SK-N-SH (cell line): ENCODE measurements at regions not wholly inside any gene's neighbourhood (a gene's known extent, or its start where the extent isn't known, plus 50 kb on each side); places are given as distances from the start of the nearest gene placed in this dataset.

Experiments used
- CTCF ChIA-PET: fragments of 300-600, 350-600 bp; formaldehyde crosslinking; extraction: SDS; loops from one replicate; lab custom pipeline; 2021; lab: Yijun Ruan, JAX
- POLR2A ChIA-PET: fragments of 350-600 bp; sonication (Branson Sonifier 250); formaldehyde crosslinking; extraction: SDS; loops from one replicate; lab custom pipeline; 2020; ENCODE audit warnings: antibody characterized with exemption, inconsistent platforms; lab: Yijun Ruan, JAX
- DNase-seq: peaks from one replicate; pipeline ENCODE4 v3.0.0; 2012
- H2AFZ ChIP-seq: fragments of 200-600 bp; sonication (generic); 2 replicates; pipeline ENCODE4 v1.8.1; 2016; ENCODE audit warnings: antibody characterized with exemption, mild to moderate bottlenecking, low read depth
- H3F3A ChIP-seq: fragments of 200-600 bp; sonication (generic); replicated peaks from 2 replicates; pipeline ENCODE3; 2016; ENCODE audit warnings: antibody characterized with exemption, mild to moderate bottlenecking; ENCODE audit not compliant: insufficient read depth
- H3K27ac ChIP-seq, 2 experiments: fragments of 200-500 bp in 1 of 2; fragments of 200-600 bp in 1 of 2; sonication (Bioruptor generic) in 1 of 2; sonication (generic), shearing (Covaris generic) in 1 of 2; 2 replicates each; pipeline versions ENCODE4 v1.5.1 to v1.6.1; 2014 to 2016; ENCODE audit warnings: low read depth in 2 of 2, inconsistent platforms in 1 of 2, low read length in 1 of 2, mild to moderate bottlenecking in 1 of 2, mixed read lengths in 1 of 2
- H3K27me3 ChIP-seq: fragments of 200-600 bp; sonication (generic), shearing (Covaris generic); 2 replicates; pipeline ENCODE4 v1.6.1; 2016; ENCODE audit warnings: mixed run types; ENCODE audit not compliant: insufficient read depth
- H3K36me3 ChIP-seq, 2 experiments: fragments of 200-500 bp in 1 of 2; fragments of 200-600 bp in 1 of 2; sonication (Bioruptor generic) in 1 of 2; sonication (generic) in 1 of 2; replicated peaks in 1 of 2; 2 replicates each; pipeline versions ENCODE3 to v1.5.1; 2014 to 2016; ENCODE audit warnings: low read length in 1 of 2, mild to moderate bottlenecking in 1 of 2; ENCODE audit not compliant: insufficient read depth in 2 of 2, control insufficient read depth in 1 of 2
- H3K4me1 ChIP-seq, 2 experiments: fragments of 200-500 bp in 1 of 2; fragments of 200-600 bp in 1 of 2; sonication (Bioruptor generic) in 1 of 2; sonication (generic), shearing (Covaris generic) in 1 of 2; 2 replicates each; pipeline versions ENCODE4 v1.5.1 to v1.6.1; 2014 to 2016; ENCODE audit warnings: low read depth in 1 of 2, low read length in 1 of 2, mixed run types in 1 of 2; ENCODE audit not compliant: insufficient read depth in 2 of 2, control insufficient read depth in 1 of 2
- H3K4me2 ChIP-seq: fragments of 200-600 bp; sonication (generic), shearing (Covaris generic); 2 replicates; pipeline ENCODE4 v1.6.1; 2017; ENCODE audit warnings: mixed run types
- H3K4me3 ChIP-seq, 2 experiments: fragments of 200-500 bp in 1 of 2; fragments of 200-600 bp in 1 of 2; sonication (Bioruptor generic) in 1 of 2; sonication (generic), shearing (Covaris generic) in 1 of 2; 2 replicates each; pipeline versions ENCODE4 v1.5.1 to v1.8.1; 2014 to 2016; ENCODE audit warnings: low read depth in 2 of 2, inconsistent platforms in 1 of 2, low read length in 1 of 2, mild to moderate bottlenecking in 1 of 2, mixed read lengths in 1 of 2, moderate library complexity in 1 of 2
- H3K79me2 ChIP-seq: fragments of 200-600 bp; sonication (generic); 2 replicates; pipeline ENCODE4 v1.8.1; 2017; ENCODE audit warnings: mild to moderate bottlenecking; ENCODE audit not compliant: insufficient read depth
- H3K9ac ChIP-seq: fragments of 200-600 bp; sonication (generic); 2 replicates; pipeline ENCODE4 v1.6.1; 2017; ENCODE audit warnings: mixed run types
- H3K9me2 ChIP-seq: fragments of 200-600 bp; sonication (generic); 2 replicates; pipeline ENCODE4 v1.6.1; 2017; ENCODE audit warnings: mixed run types
- H3K9me3 ChIP-seq: fragments of 200-600 bp; sonication (generic); 2 replicates; pipeline ENCODE4 v1.6.1; 2017; ENCODE audit warnings: mixed run types, mild to moderate bottlenecking, moderate library complexity
- H4K20me1 ChIP-seq: fragments of 200-600 bp; sonication (generic); 2 replicates; pipeline ENCODE4 v1.6.1; 2017; ENCODE audit warnings: mild to moderate bottlenecking, mixed run types; ENCODE audit not compliant: insufficient read depth
- CHD2 ChIP-seq: fragments of 150-350 bp; IDR thresholded peaks from 2 replicates; pipeline ENCODE4 v1.6.1; 2018; ENCODE audit warnings: low read length; ENCODE audit not compliant: partially characterized antibody
- EP300 ChIP-seq, 2 experiments: IDR thresholded peaks; 2 replicates each; pipeline versions ENCODE4 v1.4.0 to v1.6.1; 2012; ENCODE audit warnings: borderline replicate concordance in 1 of 2, low read depth in 1 of 2, low read length in 1 of 2
- EZH2phosphoT487 ChIP-seq: fragments of 200-600 bp; sonication (generic); IDR thresholded peaks from 2 replicates; pipeline ENCODE4 v1.6.1; 2017; ENCODE audit warnings: low read depth, mixed run types, mild to moderate bottlenecking, antibody characterized with exemption, moderate library complexity, borderline replicate concordance
- FOXM1 ChIP-seq: IDR thresholded peaks from 2 replicates; pipeline ENCODE4 v1.4.0; 2012; ENCODE audit warnings: low read depth, mild to moderate bottlenecking
- GATA2 ChIP-seq: sonication (generic); formaldehyde crosslinking; IDR thresholded peaks from 2 replicates; pipeline ENCODE4 v1.5.0; 2020; ENCODE audit warnings: mild to moderate bottlenecking, missing genetic modification reagents
- JUND ChIP-seq: IDR thresholded peaks from 2 replicates; pipeline ENCODE4 v1.4.0; 2012
- MEF2A ChIP-seq: IDR thresholded peaks from 2 replicates; pipeline ENCODE4 v1.4.0; 2012; ENCODE audit warnings: low read depth, borderline replicate concordance
- MXI1 ChIP-seq: IDR thresholded peaks from 2 replicates; pipeline ENCODE4 v1.6.1; 2012; ENCODE audit warnings: mild to moderate bottlenecking, low read depth, low read length, improper control_type of control experiment
- NRF1 ChIP-seq: IDR thresholded peaks from 2 replicates; pipeline ENCODE4 v1.6.1; 2012; ENCODE audit warnings: low read depth, mild to moderate bottlenecking, low read length
- POLR2AphosphoS5 ChIP-seq: IDR thresholded peaks from 2 replicates; pipeline ENCODE4 v1.6.1; 2012; ENCODE audit warnings: low read depth, low read length
- RCOR1 ChIP-seq: fragments of 150-350 bp; IDR thresholded peaks from 2 replicates; pipeline ENCODE4 v1.6.1; 2017; ENCODE audit warnings: antibody characterized with exemption, low read length
- RFX5 ChIP-seq: IDR thresholded peaks from 2 replicates; pipeline ENCODE4 v1.6.1; 2012; ENCODE audit warnings: mild to moderate bottlenecking, improper control_type of control experiment, low read length
- RXRA ChIP-seq: IDR thresholded peaks from 2 replicates; pipeline ENCODE4 v1.4.0; 2012; ENCODE audit warnings: low read depth, mild to moderate bottlenecking, borderline replicate concordance
- SIN3A ChIP-seq: IDR thresholded peaks from 2 replicates; pipeline ENCODE4 v1.6.1; 2012; ENCODE audit warnings: low read depth, mild to moderate bottlenecking, low read length, moderate library complexity, borderline replicate concordance
- TCF12 ChIP-seq: IDR thresholded peaks from 2 replicates; pipeline ENCODE4 v1.4.0; 2012
- TEAD4 ChIP-seq: IDR thresholded peaks from 2 replicates; pipeline ENCODE4 v1.4.0; 2012; ENCODE audit warnings: mild to moderate bottlenecking, borderline replicate concordance; ENCODE audit not compliant: insufficient read depth
- YY1 ChIP-seq: IDR thresholded peaks from 2 replicates; pipeline ENCODE4 v1.4.0; 2012; ENCODE audit warnings: low read depth, mild to moderate bottlenecking
- WGBS: methylation state at CpG from one replicate; pipeline ENCODE4 v1.1.6; 2017; ENCODE audit warnings: low lambda C conversion rate; 5-methylcytosine and 5-hydroxymethylcytosine counted together
- TF ChIP-seq, protein P1 (sequence below): fragments of 200-600 bp; sonication (generic); IDR thresholded peaks from 2 replicates; pipeline ENCODE4 v1.6.1; 2017; ENCODE audit warnings: antibody characterized with exemption, mild to moderate bottlenecking, moderate library complexity
- TF ChIP-seq, protein P2 (sequence below): IDR thresholded peaks from 2 replicates; pipeline ENCODE4 v1.4.0; 2012; ENCODE audit warnings: low read depth, borderline replicate concordance
- TF ChIP-seq, protein P3 (sequence below): IDR thresholded peaks from 2 replicates; pipeline ENCODE4 v1.4.0; 2012; ENCODE audit warnings: low read depth, borderline replicate concordance

DNA sequence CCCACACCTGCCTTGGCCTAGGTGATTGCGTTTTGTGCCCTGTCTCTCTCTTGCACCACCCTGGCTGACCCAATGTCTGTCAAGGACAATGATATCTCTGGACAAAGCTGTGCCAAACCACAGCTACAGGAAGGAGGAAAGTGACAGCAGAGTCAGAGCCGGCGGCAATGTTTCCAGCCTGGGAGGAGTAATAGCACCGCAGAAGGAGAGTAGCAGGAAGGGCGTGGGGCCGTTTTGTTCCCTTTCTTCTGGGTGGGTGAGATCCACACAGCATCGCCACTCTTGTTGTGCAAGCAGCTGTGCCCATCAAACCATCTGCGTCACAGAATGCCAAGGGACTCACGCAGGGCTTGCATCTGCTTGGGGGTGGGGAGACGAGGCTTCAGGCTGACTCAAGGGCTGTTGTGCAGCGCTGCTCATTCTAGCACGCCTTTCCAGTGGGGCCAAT, 341.6 kb upstream of the AUTS2 start:
- no peaks in the 10 kb centered on the region for H3F3A ChIP-seq
- WGBS = 59% methylated on average over 12 of the region's 12 CpGs
- H3K9ac ChIP-seq = no peak overlapping the region
- ChIA-PET POLR2A (interaction anchor here (0.6 kb wide), 1 partner anchor 30 kb away, joined by 3 read pairs; no protein-coding TSS in a partner anchor), CTCF (interaction anchor here (1.3 to 1.5 kb wide), 2 partner anchors 11 to 36 kb away, joined by 3 to 4 read pairs; no protein-coding TSS in a partner anchor)
- no peak overlapping the region for H3K27ac ChIP-seq
- H3K9me3 ChIP-seq = no peaks in the 10 kb centered on the region
- no peaks in the 10 kb centered on the region for H3K4me1 ChIP-seq
- no peak overlapping the region for H3K4me2 ChIP-seq
- DNase-seq = no peak
- H3K36me3 ChIP-seq = no peaks in the 10 kb centered on the region
- H3K9me2 ChIP-seq = no peaks in the 10 kb centered on the region
- H4K20me1 ChIP-seq = no peaks in the 10 kb centered on the region
- no peaks in the 10 kb centered on the region for H3K79me2 ChIP-seq
- no peak overlapping the region for H2AFZ ChIP-seq
- no peak overlapping the region for H3K4me3 ChIP-seq
- TF ChIP-seq, protein P1, sequence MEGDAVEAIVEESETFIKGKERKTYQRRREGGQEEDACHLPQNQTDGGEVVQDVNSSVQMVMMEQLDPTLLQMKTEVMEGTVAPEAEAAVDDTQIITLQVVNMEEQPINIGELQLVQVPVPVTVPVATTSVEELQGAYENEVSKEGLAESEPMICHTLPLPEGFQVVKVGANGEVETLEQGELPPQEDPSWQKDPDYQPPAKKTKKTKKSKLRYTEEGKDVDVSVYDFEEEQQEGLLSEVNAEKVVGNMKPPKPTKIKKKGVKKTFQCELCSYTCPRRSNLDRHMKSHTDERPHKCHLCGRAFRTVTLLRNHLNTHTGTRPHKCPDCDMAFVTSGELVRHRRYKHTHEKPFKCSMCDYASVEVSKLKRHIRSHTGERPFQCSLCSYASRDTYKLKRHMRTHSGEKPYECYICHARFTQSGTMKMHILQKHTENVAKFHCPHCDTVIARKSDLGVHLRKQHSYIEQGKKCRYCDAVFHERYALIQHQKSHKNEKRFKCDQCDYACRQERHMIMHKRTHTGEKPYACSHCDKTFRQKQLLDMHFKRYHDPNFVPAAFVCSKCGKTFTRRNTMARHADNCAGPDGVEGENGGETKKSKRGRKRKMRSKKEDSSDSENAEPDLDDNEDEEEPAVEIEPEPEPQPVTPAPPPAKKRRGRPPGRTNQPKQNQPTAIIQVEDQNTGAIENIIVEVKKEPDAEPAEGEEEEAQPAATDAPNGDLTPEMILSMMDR = no peak
- TF ChIP-seq TCF12 = no peak
- no peak for TF ChIP-seq EP300 (IDR thresholded peaks at IDR 0.05; ENCODE audit: borderline replicate concordance in 1 of 2, low read depth in 1 of 2, low read length in 1 of 2)
- no peak for TF ChIP-seq SIN3A
- TF ChIP-seq YY1 = no peak
- no peak for TF ChIP-seq CHD2
- TF ChIP-seq MEF2A = no peak
- TF ChIP-seq GATA2 (CRISPR knock-in tag) = no peak
- no peak for TF ChIP-seq RXRA
- no peak for TF ChIP-seq MXI1
- no peak for TF ChIP-seq FOXM1
- TF ChIP-seq, protein P2, sequence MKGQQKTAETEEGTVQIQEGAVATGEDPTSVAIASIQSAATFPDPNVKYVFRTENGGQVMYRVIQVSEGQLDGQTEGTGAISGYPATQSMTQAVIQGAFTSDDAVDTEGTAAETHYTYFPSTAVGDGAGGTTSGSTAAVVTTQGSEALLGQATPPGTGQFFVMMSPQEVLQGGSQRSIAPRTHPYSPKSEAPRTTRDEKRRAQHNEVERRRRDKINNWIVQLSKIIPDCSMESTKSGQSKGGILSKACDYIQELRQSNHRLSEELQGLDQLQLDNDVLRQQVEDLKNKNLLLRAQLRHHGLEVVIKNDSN = no peak
- TF ChIP-seq POLR2AphosphoS5 = no peak
- TF ChIP-seq RFX5 = no peak
- TF ChIP-seq NRF1 = no peak
- TF ChIP-seq, protein P3, sequence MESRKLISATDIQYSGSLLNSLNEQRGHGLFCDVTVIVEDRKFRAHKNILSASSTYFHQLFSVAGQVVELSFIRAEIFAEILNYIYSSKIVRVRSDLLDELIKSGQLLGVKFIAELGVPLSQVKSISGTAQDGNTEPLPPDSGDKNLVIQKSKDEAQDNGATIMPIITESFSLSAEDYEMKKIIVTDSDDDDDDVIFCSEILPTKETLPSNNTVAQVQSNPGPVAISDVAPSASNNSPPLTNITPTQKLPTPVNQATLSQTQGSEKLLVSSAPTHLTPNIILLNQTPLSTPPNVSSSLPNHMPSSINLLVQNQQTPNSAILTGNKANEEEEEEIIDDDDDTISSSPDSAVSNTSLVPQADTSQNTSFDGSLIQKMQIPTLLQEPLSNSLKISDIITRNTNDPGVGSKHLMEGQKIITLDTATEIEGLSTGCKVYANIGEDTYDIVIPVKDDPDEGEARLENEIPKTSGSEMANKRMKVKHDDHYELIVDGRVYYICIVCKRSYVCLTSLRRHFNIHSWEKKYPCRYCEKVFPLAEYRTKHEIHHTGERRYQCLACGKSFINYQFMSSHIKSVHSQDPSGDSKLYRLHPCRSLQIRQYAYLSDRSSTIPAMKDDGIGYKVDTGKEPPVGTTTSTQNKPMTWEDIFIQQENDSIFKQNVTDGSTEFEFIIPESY = no peak
- no peak for TF ChIP-seq EZH2phosphoT487
- TF ChIP-seq JUND = no peak
- TF ChIP-seq RCOR1 = no peak
- TF ChIP-seq TEAD4 = no peak
- no peaks in the 10 kb centered on the region for H3K27me3 ChIP-seq
